ENCODE measurements at regions not wholly inside any gene's neighbourhood (a gene's known extent, or its start where the extent isn't known, plus 50 kb on each side); places are given as distances from the start of the nearest gene placed in this dataset.

DNA sequence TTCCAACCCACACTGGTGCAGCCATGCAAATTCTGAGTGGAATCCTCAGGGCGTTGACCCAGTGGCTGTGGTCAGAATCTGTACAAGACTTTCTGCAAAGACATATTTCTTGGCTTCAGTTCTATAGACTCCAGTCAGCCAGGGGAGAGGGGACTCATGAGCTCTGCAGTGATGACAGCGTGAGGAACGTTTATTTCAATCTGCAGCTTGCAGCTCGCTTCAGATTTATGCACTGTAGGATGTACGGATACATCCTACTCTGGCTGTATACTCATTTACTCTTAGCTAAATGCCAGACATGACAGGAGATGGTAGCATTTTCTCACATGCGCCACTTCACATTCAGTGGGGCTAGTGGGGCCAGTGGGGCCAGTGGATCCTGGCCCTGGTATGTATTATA is 276.1 kb downstream of the FGF9 start:
- TF ChIP-seq FOSL1 (IDR thresholded peaks at IDR 0.05; ENCODE audit: low read depth), result no peak
- no peak for TF ChIP-seq POLR2A (IDR thresholded peaks at IDR 0.05; ENCODE audit: borderline replicate concordance, extremely low read depth, insufficient read depth, insufficient read length)
- TF ChIP-seq SRF (IDR thresholded peaks at IDR 0.05; ENCODE audit: low read depth), result no peak
- TF ChIP-seq POLR2AphosphoS5 (IDR thresholded peaks at IDR 0.05; ENCODE audit: low read depth, low read length), result no peak
- TF ChIP-seq MAX (IDR thresholded peaks at IDR 0.05), result no peak
- no peak for TF ChIP-seq YY1 (IDR thresholded peaks at IDR 0.05; ENCODE audit: extremely low read depth, insufficient replicate concordance, low read depth, low read length)
- TF ChIP-seq, protein P1, sequence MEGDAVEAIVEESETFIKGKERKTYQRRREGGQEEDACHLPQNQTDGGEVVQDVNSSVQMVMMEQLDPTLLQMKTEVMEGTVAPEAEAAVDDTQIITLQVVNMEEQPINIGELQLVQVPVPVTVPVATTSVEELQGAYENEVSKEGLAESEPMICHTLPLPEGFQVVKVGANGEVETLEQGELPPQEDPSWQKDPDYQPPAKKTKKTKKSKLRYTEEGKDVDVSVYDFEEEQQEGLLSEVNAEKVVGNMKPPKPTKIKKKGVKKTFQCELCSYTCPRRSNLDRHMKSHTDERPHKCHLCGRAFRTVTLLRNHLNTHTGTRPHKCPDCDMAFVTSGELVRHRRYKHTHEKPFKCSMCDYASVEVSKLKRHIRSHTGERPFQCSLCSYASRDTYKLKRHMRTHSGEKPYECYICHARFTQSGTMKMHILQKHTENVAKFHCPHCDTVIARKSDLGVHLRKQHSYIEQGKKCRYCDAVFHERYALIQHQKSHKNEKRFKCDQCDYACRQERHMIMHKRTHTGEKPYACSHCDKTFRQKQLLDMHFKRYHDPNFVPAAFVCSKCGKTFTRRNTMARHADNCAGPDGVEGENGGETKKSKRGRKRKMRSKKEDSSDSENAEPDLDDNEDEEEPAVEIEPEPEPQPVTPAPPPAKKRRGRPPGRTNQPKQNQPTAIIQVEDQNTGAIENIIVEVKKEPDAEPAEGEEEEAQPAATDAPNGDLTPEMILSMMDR (IDR thresholded peaks at IDR 0.05 in 2 of 3, conservative IDR thresholded peaks at IDR 0.05 in 1 of 3; ENCODE audit: borderline replicate concordance in 1 of 3, insufficient read depth in 1 of 3, low read depth in 2 of 3, low read length in 2 of 3), result no peak
- TF ChIP-seq TCF7L2 (IDR thresholded peaks at IDR 0.05; ENCODE audit: borderline replicate concordance, extremely low read depth, insufficient read depth, insufficient read length), result no peak
- no peak for TF ChIP-seq REST (IDR thresholded peaks at IDR 0.05; ENCODE audit: low read depth)
- no peak for TF ChIP-seq RAD21 (IDR thresholded peaks at IDR 0.05; ENCODE audit: low read depth)
- no peak for TF ChIP-seq EZH2phosphoT487 (IDR thresholded peaks at IDR 0.05; ENCODE audit: borderline replicate concordance)
- TF ChIP-seq ZBTB33 (IDR thresholded peaks at IDR 0.05; ENCODE audit: extremely low read depth, insufficient replicate concordance, low read length), result no peak
- TF ChIP-seq EGR1 (IDR thresholded peaks at IDR 0.05; ENCODE audit: low read depth), result no peak

Measured in HCT116 (cell line).